Transverse colon (tissue), 4 donors: ENCODE measurements at regions not wholly inside any gene's neighbourhood (a gene's known extent, or its start where the extent isn't known, plus 50 kb on each side); places are given as distances from the start of the nearest gene placed in this dataset.

Experiments
- EP300 ChIP-seq: sonication (generic); formaldehyde crosslinking; IDR thresholded peaks from one replicate; pipeline ENCODE4 v1.6.1; 2017; ENCODE audit warnings: antibody characterized with exemption, low read depth
- POLR2A ChIP-seq: fragments of 450-650 bp; IDR thresholded peaks from one replicate; pipeline ENCODE4 v1.6.1; 2016; ENCODE audit warnings: antibody characterized with exemption, mild to moderate bottlenecking, moderate library complexity
- POLR2AphosphoS5 ChIP-seq, 3 donors: sonication (generic); formaldehyde crosslinking; IDR thresholded peaks; one replicate each; pipeline ENCODE4 v1.6.1; 2016; ENCODE audit warnings: antibody characterized with exemption in 3 of 3
- TF ChIP-seq, protein P1 (sequence below), 5 experiments: fragments of 200-600 bp in 3 of 5; fragments of 450-650 bp in 2 of 5; sonication (generic) in 3 of 5; IDR thresholded peaks; 1 replicate in 2 of 5; 2 replicates in 3 of 5; pipeline ENCODE4 v1.5.1; 2016 to 2017; ENCODE audit warnings: antibody characterized with exemption in 5 of 5, inconsistent platforms in 3 of 5, mild to moderate bottlenecking in 2 of 5, moderate library complexity in 1 of 5

DNA sequence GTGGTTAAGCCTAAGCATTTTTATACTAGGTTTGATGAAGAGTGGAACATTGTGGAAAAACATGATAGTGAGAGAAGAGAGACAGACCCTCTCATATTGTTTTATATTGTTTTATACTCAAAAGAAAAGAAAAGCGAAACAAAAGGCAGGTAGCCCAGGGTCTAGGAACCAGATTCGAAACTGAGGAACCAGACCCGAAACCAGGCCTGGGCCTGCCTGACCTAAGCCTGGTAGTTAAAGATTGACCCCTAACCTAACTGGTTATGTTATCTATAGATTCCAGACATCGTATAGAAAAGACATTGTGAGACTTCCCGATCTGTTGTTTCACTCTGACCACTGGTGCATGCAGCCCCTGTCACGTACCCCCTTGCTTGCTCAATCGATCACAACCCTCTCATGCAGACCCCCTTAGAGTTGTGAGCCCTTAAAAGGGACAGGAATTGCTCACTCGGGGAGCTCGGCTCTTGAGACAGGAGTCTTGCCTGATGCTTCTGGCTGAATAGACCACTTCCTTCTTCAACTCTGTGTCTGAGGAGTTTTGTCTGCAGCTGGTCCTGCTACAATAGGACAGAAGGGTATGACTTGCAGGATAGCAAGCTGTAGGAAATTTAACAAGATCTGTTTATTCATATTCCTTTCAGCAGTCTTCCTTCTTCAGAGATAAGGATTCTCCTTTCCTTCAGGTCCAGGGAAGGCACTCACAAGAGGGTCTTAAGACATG is 147.1 kb upstream of the PLEKHA5 start:
- TF ChIP-seq, protein P1, sequence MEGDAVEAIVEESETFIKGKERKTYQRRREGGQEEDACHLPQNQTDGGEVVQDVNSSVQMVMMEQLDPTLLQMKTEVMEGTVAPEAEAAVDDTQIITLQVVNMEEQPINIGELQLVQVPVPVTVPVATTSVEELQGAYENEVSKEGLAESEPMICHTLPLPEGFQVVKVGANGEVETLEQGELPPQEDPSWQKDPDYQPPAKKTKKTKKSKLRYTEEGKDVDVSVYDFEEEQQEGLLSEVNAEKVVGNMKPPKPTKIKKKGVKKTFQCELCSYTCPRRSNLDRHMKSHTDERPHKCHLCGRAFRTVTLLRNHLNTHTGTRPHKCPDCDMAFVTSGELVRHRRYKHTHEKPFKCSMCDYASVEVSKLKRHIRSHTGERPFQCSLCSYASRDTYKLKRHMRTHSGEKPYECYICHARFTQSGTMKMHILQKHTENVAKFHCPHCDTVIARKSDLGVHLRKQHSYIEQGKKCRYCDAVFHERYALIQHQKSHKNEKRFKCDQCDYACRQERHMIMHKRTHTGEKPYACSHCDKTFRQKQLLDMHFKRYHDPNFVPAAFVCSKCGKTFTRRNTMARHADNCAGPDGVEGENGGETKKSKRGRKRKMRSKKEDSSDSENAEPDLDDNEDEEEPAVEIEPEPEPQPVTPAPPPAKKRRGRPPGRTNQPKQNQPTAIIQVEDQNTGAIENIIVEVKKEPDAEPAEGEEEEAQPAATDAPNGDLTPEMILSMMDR (IDR thresholded peaks at IDR 0.05): no peak
- TF ChIP-seq POLR2A: no peak
- no peak for TF ChIP-seq POLR2AphosphoS5 (IDR thresholded peaks at IDR 0.05)
- TF ChIP-seq EP300: no peak
